Loucy (cell line): ENCODE measurements at regions not wholly inside any gene's neighbourhood (a gene's known extent, or its start where the extent isn't known, plus 50 kb on each side); places are given as distances from the start of the nearest gene placed in this dataset.

Experiments used
- H2AFZ ChIP-seq: fragments of 200-600 bp; sonication (generic); 2 replicates; pipeline ENCODE4 v1.6.0; 2016; ENCODE audit warnings: antibody characterized with exemption, mild to moderate bottlenecking, low read length, moderate library complexity
- H3F3A ChIP-seq: fragments of 200-600 bp; 2 replicates; pipeline ENCODE4 v1.6.0; 2016; ENCODE audit warnings: antibody characterized with exemption, low read depth, mild to moderate bottlenecking
- H3K27me3 ChIP-seq: fragments of 200-600 bp; sonication (generic); 2 replicates; pipeline ENCODE4 v1.6.1; 2014; ENCODE audit warnings: low read length, mild to moderate bottlenecking; ENCODE audit not compliant: insufficient read depth, poor library complexity, severe bottlenecking
- H3K36me3 ChIP-seq: fragments of 200-600 bp; sonication (generic); 2 replicates; pipeline ENCODE4 v1.6.1; 2016; ENCODE audit warnings: low read length; ENCODE audit not compliant: insufficient read depth
- H3K4me1 ChIP-seq: fragments of 200-600 bp; sonication (generic); 2 replicates; pipeline ENCODE4 v1.5.1; 2014; ENCODE audit warnings: low read length, mild to moderate bottlenecking; ENCODE audit not compliant: insufficient read depth, poor library complexity, severe bottlenecking
- H3K4me2 ChIP-seq: fragments of 200-600 bp; sonication (generic); 2 replicates; pipeline ENCODE4 v1.6.0; 2014; ENCODE audit warnings: antibody characterized with exemption, low read length, low read depth, mild to moderate bottlenecking; ENCODE audit not compliant: poor library complexity, severe bottlenecking
- H3K4me3 ChIP-seq: fragments of 200-600 bp; sonication (generic); 2 replicates; pipeline ENCODE4 v1.5.1; 2014; ENCODE audit warnings: low read length, mild to moderate bottlenecking, mixed read lengths; ENCODE audit not compliant: poor library complexity, severe bottlenecking
- H3K79me2 ChIP-seq: fragments of 200-600 bp; sonication (generic); 2 replicates; pipeline ENCODE4 v1.6.1; 2014; ENCODE audit warnings: low read length; ENCODE audit not compliant: insufficient read depth
- H3K9ac ChIP-seq: fragments of 200-600 bp; sonication (generic); 2 replicates; pipeline ENCODE4 v1.6.0; 2014; ENCODE audit warnings: mild to moderate bottlenecking, low read depth, low read length, moderate library complexity; ENCODE audit not compliant: poor library complexity, severe bottlenecking
- H3K9me2 ChIP-seq: fragments of 200-600 bp; sonication (generic); replicated peaks from 2 replicates; pipeline ENCODE4 v1.6.1; 2016; ENCODE audit warnings: low read depth, low read length, mixed read lengths
- H3K9me3 ChIP-seq: fragments of 200-600 bp; sonication (generic); 2 replicates; pipeline ENCODE4 v1.6.1; 2014; ENCODE audit warnings: mild to moderate bottlenecking, antibody characterized with exemption, low read length, low read depth; ENCODE audit not compliant: insufficient read depth
- H4K20me1 ChIP-seq: fragments of 200-600 bp; sonication (generic); 2 replicates; pipeline ENCODE4 v1.6.0; 2014; ENCODE audit warnings: antibody characterized with exemption, low read length, mild to moderate bottlenecking; ENCODE audit not compliant: insufficient read depth, poor library complexity, severe bottlenecking
- EZH2phosphoT487 ChIP-seq: fragments of 200-600 bp; IDR thresholded peaks from 2 replicates; pipeline ENCODE4 v1.6.1; 2018; ENCODE audit warnings: antibody characterized with exemption, mild to moderate bottlenecking, moderate library complexity, borderline replicate concordance
- TF ChIP-seq, protein P1 (sequence below): fragments of 200-600 bp; sonication (generic); conservative IDR thresholded peaks from 2 replicates; pipeline ENCODE4 v1.5.1; 2014; ENCODE audit warnings: mild to moderate bottlenecking, antibody characterized with exemption, low read length

DNA sequence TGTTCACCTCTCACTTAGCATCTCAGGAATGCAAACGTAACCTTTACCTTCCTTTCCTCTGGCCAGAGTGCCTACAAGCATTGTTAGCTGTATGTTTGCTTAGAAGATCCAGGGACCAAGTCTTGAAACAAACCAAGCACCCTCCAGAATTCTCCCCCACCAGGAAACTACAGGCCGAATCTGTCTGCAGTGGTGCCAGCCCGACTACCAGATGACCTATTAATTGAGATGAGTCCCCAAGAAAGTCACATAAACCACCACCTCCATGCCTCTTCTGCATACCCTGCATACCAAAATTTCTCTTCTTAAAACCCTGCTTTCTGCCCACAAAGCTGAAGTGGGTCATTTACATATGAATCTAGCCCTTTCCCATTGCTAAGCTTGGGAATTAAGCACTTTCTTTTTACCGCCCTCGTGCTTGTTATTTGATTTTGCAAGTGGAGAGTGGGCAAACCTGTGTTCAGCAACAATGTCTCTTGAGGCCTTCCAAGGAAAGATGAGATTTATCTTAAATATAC lies 1239.1 kb downstream of the CDH12 start:
- Histone ChIP-seq H3K36me3 (no peaks in the 10 kb centered on the region), H3F3A (no peaks in the 10 kb centered on the region), H2AFZ (no peak overlapping the region), H3K9ac (no peak overlapping the region), H3K9me2 (no peaks in the 10 kb centered on the region), H3K9me3 (no peaks in the 10 kb centered on the region), H3K4me3 (no peak overlapping the region), H3K79me2 (no peaks in the 10 kb centered on the region), H3K4me1 (no peaks in the 10 kb centered on the region), H4K20me1 (no peaks in the 10 kb centered on the region), H3K4me2 (no peak overlapping the region), H3K27me3 (no peaks in the 10 kb centered on the region)
- no peak for TF ChIP-seq EZH2phosphoT487
- TF ChIP-seq, protein P1, sequence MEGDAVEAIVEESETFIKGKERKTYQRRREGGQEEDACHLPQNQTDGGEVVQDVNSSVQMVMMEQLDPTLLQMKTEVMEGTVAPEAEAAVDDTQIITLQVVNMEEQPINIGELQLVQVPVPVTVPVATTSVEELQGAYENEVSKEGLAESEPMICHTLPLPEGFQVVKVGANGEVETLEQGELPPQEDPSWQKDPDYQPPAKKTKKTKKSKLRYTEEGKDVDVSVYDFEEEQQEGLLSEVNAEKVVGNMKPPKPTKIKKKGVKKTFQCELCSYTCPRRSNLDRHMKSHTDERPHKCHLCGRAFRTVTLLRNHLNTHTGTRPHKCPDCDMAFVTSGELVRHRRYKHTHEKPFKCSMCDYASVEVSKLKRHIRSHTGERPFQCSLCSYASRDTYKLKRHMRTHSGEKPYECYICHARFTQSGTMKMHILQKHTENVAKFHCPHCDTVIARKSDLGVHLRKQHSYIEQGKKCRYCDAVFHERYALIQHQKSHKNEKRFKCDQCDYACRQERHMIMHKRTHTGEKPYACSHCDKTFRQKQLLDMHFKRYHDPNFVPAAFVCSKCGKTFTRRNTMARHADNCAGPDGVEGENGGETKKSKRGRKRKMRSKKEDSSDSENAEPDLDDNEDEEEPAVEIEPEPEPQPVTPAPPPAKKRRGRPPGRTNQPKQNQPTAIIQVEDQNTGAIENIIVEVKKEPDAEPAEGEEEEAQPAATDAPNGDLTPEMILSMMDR, result no peak

DNA sequence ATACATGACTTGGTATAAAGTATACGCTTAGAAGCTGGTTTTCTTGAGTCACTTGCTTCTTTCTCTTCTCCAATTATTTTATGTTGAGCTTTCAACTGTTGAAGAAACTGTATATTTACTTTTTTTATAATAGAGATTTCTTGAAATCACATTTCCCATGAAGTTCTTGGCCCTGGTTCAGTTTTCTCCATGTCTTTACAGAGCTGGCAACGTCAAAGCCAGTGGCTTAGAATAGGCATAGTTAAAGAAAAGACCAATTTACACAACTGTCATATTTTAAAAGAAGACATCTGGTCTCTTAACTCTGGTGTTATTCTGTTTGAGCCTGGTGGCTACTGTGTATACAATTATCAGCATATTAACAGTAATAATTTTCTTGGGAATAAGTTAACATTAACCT lies 1249.3 kb downstream of the CDH12 start:
- TF ChIP-seq, protein P1, result no peak
- no peak for TF ChIP-seq EZH2phosphoT487

DNA sequence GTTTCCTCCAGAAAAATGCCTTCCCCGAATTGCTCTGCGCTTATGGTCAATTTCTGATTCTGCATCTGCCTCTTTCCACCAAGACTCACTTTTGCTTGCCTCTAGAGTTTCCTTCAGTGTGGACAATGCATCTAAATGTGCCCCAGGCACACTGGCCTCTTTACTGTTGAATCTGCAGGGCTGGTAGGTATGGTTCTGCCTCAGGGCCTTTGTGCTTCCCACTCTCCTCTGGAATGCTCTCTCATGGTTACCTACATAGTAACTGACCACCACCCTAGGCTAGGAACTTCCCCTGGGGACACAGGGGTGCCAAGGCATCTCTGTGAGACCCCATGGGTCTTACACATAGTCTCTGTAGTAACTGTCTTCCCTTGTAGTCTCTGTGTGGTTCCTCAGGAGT lies 1258.6 kb downstream of the CDH12 start:
- Histone ChIP-seq H3K4me1 (no peaks in the 10 kb centered on the region), H3K27me3 (no peaks in the 10 kb centered on the region), H3K36me3 (no peaks in the 10 kb centered on the region), H3F3A (no peaks in the 10 kb centered on the region), H3K79me2 (no peaks in the 10 kb centered on the region), H2AFZ (no peak overlapping the region), H3K4me2 (no peak overlapping the region), H4K20me1 (no peaks in the 10 kb centered on the region), H3K4me3 (no peak overlapping the region), H3K9ac (no peak overlapping the region), H3K9me3 (no peaks in the 10 kb centered on the region), H3K9me2 (no peaks in the 10 kb centered on the region)
- TF ChIP-seq, protein P1, result no peak
- no peak for TF ChIP-seq EZH2phosphoT487

More for the DNA sequence above, 1249.3 kb downstream of the CDH12 start:
- Histone ChIP-seq H3K4me3 (no peak overlapping the region), H3K79me2 (no peaks in the 10 kb centered on the region), H4K20me1 (no peaks in the 10 kb centered on the region), H3K27me3 (no peaks in the 10 kb centered on the region), H3K9me3 (no peaks in the 10 kb centered on the region), H3K36me3 (no peaks in the 10 kb centered on the region), H2AFZ (no peak overlapping the region), H3K9me2 (no peaks in the 10 kb centered on the region), H3K9ac (no peak overlapping the region), H3K4me1 (no peaks in the 10 kb centered on the region), H3K4me2 (no peak overlapping the region), H3F3A (no peaks in the 10 kb centered on the region)
